Frontal cortex (tissue), 3 donors: ENCODE measurements at regions not wholly inside any gene's neighbourhood (a gene's known extent, or its start where the extent isn't known, plus 50 kb on each side); places are given as distances from the start of the nearest gene placed in this dataset.
"Not testable (repeated sequence)": the region's sequence is repeated elsewhere in the genome, so short reads cannot be mapped to it uniquely, and the experiment has no call there.

ENCODE experiments used
- DNase-seq, 2 donors: peaks; one replicate each; pipeline ENCODE4 v3.0.0; 2012; ENCODE audit warnings: low spot score in 2 of 2
- FAIRE-seq: peaks from 2 replicates; lab custom pipeline; 2012; peaks lifted over from hg19 to GRCh38; lab: Jason Lieb, UNC
- donor health status: control.
- donor health status: control.
- donor health status: control.

DNA sequence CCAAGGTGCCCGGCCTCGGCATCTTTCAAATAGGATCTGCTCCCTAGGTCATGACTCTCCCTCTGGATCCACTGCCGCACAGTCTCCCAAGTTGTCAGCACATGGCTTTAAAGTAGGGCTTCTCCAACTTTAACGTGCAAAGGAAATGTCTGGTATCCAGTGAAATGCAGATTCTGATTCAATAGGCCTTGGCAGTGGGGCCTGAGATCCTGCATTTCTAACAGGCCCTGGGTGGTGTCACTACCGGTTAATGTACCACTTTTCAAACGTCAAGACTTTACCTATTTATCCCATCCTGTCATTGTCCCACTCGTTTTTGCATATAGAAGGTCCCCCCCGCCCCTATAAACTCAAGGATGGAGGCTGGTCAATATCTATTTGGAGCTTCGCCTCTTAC is 137.6 kb upstream of the ZNF618 start:
- DNase-seq (no peak), FAIRE-seq (no peak)

DNA sequence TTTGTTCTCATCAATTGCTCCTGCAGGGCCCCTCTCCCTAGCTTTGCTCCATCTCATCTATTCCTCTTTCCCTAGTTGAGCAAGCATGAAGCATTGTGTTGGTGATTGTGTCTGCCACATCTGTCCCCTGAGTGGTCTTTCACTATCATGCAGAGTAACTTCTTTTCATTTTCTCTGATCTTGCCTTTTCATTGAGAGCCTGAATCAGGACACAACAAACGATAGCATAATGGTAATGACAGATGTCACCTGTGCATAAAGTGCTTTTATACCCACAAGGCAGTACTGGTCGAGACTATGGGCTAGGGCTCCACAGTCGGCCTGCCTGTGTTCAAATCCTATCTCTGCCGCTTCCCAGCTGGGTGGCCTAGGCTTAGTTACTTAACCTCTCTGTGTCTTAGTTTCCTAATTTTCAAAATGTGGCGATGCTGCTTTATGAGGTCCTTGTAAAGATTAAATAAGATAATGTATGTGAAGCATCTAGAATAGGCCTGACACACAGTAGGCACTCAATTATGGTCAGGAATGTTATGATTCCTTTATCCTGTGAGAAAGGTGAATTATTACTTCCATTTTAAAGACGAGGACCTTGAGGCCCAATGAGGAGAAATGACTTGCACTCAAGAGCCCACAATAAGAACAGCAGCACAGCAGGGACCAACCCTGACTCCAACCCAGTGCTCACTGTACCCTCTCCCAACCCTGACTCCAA is 137.1 kb upstream of the ZNF618 start:
- no peak for DNase-seq
- FAIRE-seq: no peak

GRCh38 chr9:113739605-113740507 is 136.3 kb upstream of the ZNF618 start:
- not testable (repeated sequence) for DNase-seq, FAIRE-seq

DNA sequence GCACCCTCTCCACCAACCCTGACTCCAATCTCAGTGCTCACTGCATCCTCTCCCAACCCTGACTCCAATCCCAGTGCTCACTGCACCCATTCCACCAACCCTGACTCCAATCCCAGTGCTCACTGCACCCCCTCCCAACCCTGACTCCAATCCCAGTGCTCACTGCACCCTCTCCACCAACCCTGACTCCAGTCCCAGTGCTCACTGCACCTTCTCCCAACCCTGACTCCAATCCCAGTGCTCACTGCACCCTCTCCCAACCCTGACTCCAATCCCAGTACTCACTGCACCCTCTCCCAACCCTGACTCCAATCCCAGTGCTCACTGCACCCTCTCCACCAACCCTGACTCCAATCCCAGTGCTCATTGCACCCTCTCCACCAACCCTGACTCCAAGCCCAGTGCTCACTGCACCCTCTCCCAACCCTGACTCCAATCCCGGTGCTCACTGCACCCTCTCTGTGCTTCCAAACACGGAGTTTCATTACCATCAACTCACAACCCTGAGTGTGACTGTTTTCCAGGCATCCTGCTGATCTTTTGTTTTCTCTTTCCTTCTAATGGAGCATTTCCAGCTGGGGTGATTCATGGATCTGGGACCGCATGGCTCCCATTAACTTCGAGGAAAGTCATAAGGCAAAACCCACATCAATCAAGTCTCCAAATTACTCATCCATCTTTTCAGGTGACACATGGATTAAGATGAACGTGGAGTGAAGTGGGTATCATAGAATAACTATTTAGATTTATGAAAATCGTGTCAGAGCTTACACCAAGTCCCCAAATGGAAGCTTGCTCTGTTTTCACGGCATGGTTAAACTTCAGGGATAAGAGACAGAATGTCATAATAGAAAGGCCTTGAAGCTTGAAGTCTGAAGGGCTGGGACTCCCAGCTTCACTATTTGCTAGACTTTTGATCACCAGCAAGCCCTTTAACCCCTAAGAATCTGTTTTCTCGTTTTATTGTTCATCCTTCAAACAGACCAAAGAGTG is 135.3 kb upstream of the ZNF618 start:
- DNase-seq, FAIRE-seq: not testable (repeated sequence)

DNA sequence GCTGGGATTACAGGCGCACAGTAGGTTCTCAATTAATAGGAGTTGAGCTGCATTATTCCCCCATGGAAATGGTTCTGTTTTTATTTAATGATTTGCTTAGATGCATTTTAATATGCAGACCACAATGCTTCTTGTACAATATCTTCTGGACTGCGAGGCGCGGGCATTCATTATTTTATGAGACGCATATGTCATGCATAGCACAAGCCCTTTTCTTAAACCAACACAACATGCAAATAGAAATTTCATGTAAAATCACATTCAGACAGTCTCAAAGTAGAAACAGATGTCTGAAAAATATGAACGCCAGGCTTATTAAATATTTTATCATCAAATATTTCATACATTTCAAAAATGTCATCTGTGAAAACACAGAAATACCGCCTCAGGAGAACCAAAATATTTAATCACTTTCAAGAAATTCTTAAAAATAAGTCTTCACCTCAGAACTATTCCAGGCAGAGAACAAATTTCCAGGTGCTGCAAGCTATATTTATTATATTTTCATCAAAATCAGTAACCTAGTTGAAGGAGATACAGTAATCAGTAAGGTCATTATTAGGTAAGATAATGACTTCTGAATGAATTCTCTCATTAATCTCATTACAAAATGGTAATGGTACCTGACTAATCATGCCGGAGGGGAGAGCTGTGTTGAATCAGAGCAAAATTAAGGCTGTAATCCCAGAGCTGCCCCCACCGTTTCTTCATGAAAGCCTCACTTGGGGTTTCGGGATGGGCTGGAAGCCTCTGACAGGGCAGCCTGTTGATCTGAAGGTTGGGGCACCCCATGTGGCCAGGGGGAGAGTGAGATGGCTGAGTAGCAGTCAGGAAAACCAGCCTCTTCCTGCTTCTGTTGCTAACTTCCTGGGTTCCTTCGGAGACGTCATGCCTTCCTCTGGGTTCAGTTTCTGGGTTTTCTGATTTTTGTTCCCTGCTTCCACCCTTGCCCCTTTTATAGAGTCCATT is 133.9 kb upstream of the ZNF618 start:
- no peak for FAIRE-seq
- DNase-seq: no peak

GRCh38 chr9:113742878-113743277 is 133.2 kb upstream of the ZNF618 start:
- FAIRE-seq (no peak), DNase-seq (no peak)

DNA sequence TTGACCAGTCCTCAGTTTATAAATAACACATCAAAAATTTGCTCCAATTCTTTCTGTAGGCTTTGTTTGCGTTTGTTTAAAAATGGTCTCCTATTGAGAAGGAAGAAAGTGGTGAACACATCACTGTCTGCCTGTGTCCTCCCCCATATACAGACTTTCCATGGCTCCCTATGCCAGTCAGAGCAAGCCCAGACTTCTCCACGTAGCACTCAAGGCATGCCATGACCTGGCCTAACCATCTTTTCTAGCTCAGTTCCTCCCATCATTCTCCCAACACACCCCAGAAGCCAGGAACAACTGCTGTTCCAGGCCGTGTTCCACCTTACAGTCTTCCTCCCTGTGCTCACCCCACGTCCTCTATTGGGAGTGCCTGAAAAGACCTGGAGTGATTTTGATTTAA is 129.6 kb upstream of the ZNF618 start:
- no peak for FAIRE-seq
- no peak for DNase-seq

GRCh38 chr9:113748135-113748534 is 128.0 kb upstream of the ZNF618 start:
- FAIRE-seq: no peak
- DNase-seq: no peak

DNA sequence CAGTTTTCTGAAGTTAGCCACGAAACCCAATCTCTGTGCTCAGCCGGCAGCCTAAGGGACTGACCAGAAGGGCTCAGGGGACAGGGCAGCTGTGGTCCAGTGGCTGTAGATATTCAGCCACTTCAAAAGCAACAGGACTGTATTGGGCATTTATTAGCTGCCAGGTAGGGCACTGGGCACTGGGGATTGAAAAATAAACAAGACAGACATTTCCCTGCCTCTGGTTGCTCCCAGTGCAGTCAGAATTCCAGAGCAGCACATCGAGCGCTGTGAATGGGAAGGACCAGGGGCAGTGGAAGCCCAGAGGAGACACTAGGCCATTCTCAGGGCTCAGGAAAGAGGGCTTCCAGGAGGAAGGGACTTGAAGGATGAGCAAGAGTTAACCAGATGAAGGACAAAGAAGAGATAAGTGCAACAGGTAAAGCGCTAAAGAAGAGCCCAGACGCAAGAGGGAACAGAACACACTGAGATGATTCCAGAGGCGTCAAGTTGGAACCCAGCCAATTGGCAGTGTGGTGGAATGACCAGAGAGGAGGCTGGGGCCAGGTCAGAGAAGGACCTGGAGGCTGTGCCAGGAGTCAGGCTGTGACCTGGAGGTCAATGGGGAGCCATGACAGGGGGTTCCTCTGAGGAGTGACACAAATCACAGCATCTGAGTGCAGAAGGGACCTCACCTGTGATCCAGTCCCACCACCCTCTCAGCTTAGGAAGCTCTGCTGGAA is 122.5 kb upstream of the ZNF618 start:
- no peak for DNase-seq

DNA sequence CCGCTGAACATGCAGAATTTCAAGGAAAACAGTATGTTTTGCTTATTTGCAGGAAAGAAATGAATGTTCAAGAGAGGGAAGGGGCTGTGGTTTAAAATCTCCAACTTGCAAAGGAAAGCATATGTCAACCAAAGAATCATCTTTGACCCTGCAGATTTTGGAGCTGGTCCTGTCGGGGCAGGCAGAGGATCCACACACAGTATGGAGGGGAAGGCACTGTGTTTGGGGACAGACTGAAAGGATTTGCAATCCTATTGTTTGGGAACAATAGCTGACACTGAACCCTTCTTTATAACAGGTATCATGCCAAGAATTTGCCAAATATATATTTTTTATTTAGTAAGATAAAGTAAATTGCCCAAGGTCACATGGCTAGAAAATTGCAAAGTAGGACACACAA is 121.4 kb upstream of the ZNF618 start:
- no peak for DNase-seq
- FAIRE-seq: no peak

More for the DNA sequence above, 122.5 kb upstream of the ZNF618 start:
- FAIRE-seq: no peak

DNA sequence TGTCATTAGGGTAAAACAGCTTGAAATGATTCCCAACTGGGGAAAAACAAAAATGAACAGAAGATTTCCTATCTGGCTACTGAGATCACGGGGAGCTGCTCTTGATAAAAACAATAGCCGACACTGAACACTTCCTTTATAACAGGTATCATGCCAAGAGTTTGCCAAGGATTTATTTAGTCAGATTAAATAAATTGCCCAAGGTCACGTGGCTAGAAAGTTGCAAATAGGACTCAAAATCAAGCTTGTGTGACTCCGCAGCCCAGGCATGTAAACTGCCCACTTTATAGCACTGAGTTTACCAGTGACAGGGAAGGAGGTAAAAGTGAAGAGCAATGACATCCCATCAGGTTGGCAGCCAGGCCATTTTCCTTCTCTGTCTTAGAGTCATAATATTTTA is 120.7 kb upstream of the ZNF618 start:
- FAIRE-seq (no peak), DNase-seq (no peak)

- FAIRE-seq: no peak
- no peak for DNase-seq
Observed at GRCh38 chr9:113756476-113757192, 119.5 kb upstream of the ZNF618 start.

DNA sequence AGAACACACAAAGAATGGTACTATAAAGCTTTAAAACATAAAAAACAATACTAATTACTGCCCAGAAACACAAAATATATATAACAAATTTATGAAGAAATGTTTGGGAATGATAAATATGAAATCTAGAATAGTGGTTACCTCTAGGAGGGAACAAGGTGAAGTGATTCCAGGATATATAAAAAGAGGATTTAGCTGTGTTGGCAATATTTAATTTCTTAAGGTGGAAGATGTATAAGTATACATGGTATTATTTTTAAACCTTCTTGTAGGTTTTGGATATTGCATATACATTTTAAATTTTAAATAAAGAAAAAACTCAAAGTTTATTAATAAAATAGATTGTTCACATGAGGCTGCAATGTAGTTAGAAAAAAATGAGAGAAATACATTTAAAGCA is 112.7 kb upstream of the ZNF618 start:
- FAIRE-seq (no peak), DNase-seq (no peak)

GRCh38 chr9:113764572-113764971 is 111.5 kb upstream of the ZNF618 start:
- FAIRE-seq: no peak
- no peak for DNase-seq

DNA sequence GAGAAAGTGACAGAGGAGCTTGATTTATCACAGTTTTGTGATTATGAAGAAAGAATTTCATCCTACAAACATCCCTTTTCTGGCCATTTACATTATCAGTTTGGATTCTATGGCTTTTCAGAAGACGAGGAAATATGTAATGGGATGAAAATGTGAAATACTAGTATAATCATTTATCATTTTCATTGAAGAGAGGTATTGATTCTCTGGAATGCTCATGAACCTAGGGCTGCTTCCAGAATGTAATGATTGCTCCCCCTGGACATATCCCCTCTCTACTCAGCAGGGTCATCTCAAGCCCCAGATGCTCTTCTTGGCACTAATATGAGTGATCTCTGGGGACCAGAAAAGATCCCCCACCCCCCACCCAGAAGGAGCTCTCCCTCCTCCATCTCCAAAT is 106.7 kb upstream of the ZNF618 start:
- no peak for FAIRE-seq
- DNase-seq: no peak

DNA sequence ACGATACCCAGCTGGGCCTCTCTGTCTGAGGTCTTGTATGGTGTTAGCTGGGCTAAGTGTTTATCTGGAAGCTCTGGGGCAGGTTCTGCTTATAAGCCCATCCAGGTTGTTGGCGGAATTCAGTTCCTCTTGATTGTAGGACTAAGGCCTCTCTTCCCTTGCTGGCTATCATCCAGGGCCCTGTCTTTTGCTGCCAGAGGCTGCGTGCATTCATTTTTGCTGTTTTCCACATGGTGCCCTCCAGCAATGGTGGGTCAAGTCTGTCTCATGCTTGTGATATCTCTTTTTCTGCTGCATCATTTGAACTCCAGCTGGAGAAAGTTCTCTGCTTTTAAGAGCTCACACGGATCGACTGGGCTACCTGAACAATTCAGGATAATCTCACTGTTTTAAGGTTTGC is 105.7 kb upstream of the ZNF618 start:
- no peak for FAIRE-seq
- no peak for DNase-seq

GRCh38 chr9:113771199-113771598 is 104.9 kb upstream of the ZNF618 start:
- DNase-seq (no peak), FAIRE-seq (no peak)
